DMS79 treated with DMSO at 0.1 percent for 48 hours (cell line): ENCODE measurements at regions not wholly inside any gene's neighbourhood (a gene's known extent, or its start where the extent isn't known, plus 50 kb on each side); places are given as distances from the start of the nearest gene placed in this dataset.
"Not testable (repeated sequence)": the region's sequence is repeated elsewhere in the genome, so short reads cannot be mapped to it uniquely, and the experiment has no call there.

Source experiments
- DNase-seq: peaks from one replicate; lab custom pipeline; 2025; lab: John Stamatoyannopoulos, UW

GRCh38 chr7:46135557-46135956 is 214.5 kb upstream of the IGFBP3 start:
- no peak for DNase-seq

GRCh38 chr7:46134795-46135194 is 213.7 kb upstream of the IGFBP3 start:
- DNase-seq: no peak

GRCh38 chr7:46134385-46134784 is 213.3 kb upstream of the IGFBP3 start:
- DNase-seq: no peak

GRCh38 chr7:46133751-46134150 is 212.7 kb upstream of the IGFBP3 start:
- no peak for DNase-seq

- DNase-seq: no peak
These were observed 212.0 kb upstream of the IGFBP3 start for GRCh38 chr7:46133072-46133471.

GRCh38 chr7:46131916-46132795 is 211.1 kb upstream of the IGFBP3 start:
- DNase-seq: no peak

- DNase-seq: no peak
These were observed 208.8 kb upstream of the IGFBP3 start for GRCh38 chr7:46129831-46130230.

- DNase-seq: no peak
These were observed 206.7 kb upstream of the IGFBP3 start for GRCh38 chr7:46127814-46128213.

- DNase-seq: no peak
These were observed 205.7 kb upstream of the IGFBP3 start for GRCh38 chr7:46126675-46127300.

- DNase-seq: no peak
These were observed 202.8 kb upstream of the IGFBP3 start for GRCh38 chr7:46123756-46124343.

- DNase-seq: no peak
These were observed 194.3 kb upstream of the IGFBP3 start for GRCh38 chr7:46115410-46115809.

- DNase-seq: no peak
These were observed 188.4 kb upstream of the IGFBP3 start for GRCh38 chr7:46109437-46109836.

- DNase-seq: no peak
These were observed 187.2 kb upstream of the IGFBP3 start for GRCh38 chr7:46108272-46108671.

- no peak for DNase-seq
These were observed 186.6 kb upstream of the IGFBP3 start for GRCh38 chr7:46107610-46108217.

- no peak for DNase-seq
These were observed 179.4 kb upstream of the IGFBP3 start for GRCh38 chr7:46100521-46100920.

- DNase-seq: no peak
These were observed 178.0 kb upstream of the IGFBP3 start for GRCh38 chr7:46099076-46099475.

- DNase-seq: no peak
These were observed 170.0 kb upstream of the IGFBP3 start for GRCh38 chr7:46091071-46091470.

- no peak for DNase-seq
These were observed 168.2 kb upstream of the IGFBP3 start for GRCh38 chr7:46089281-46089680.

- DNase-seq: not testable (repeated sequence)
These were observed 167.4 kb upstream of the IGFBP3 start for GRCh38 chr7:46088486-46088885.

- no peak for DNase-seq
These were observed 159.6 kb upstream of the IGFBP3 start for GRCh38 chr7:46080595-46081159.

GRCh38 chr7:46079421-46079820 is 158.3 kb upstream of the IGFBP3 start:
- no peak for DNase-seq

GRCh38 chr7:46076527-46076926 is 155.5 kb upstream of the IGFBP3 start:
- no peak for DNase-seq
